ENCODE measurements at regions not wholly inside any gene's neighbourhood (a gene's known extent, or its start where the extent isn't known, plus 50 kb on each side); places are given as distances from the start of the nearest gene placed in this dataset.
"Not testable (repeated sequence)": the region's sequence is repeated elsewhere in the genome, so short reads cannot be mapped to it uniquely, and the experiment has no call there.

DNA sequence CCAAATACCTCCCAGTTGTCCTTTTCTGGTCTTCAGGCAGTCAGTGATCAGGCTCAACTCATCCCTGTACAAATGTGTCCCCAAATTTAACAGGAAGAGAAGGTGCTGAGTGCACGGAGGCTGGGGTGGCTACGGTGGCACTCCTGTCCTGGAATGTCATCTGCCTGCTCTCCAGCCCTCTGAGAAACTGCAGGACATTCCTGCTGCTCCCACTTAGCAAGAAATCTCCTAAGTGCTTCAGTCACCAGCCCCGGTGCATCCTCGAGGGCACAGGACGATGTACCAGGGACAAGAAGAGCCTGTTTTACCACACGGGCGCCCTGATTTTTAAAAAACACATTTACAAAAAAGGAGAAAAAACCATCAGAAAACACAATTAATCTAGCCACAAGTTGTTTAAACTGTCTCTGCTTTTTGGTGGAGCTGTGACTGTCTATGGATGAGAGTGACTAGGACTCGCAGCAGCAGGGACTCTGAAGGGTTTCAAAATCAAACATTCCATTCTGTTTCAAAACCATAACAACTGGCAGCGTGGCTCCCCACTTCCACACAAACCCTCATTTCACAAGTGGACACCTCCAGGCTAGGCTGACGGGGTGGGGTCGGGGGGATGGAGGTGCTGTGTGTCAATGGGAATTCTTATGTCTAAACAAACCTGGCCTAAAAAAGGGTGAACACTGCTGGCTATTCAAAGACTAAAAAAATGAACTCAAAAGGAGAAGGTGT lies 65.3 kb upstream of the CNEP1R1 start:
- TF ChIP-seq, protein P1, sequence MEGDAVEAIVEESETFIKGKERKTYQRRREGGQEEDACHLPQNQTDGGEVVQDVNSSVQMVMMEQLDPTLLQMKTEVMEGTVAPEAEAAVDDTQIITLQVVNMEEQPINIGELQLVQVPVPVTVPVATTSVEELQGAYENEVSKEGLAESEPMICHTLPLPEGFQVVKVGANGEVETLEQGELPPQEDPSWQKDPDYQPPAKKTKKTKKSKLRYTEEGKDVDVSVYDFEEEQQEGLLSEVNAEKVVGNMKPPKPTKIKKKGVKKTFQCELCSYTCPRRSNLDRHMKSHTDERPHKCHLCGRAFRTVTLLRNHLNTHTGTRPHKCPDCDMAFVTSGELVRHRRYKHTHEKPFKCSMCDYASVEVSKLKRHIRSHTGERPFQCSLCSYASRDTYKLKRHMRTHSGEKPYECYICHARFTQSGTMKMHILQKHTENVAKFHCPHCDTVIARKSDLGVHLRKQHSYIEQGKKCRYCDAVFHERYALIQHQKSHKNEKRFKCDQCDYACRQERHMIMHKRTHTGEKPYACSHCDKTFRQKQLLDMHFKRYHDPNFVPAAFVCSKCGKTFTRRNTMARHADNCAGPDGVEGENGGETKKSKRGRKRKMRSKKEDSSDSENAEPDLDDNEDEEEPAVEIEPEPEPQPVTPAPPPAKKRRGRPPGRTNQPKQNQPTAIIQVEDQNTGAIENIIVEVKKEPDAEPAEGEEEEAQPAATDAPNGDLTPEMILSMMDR (IDR thresholded peaks at IDR 0.05; ENCODE audit: control insufficient read depth, extremely low read depth, insufficient read depth): no peak
- H3K4me3 ChIP-seq (ENCODE audit: low read depth, low read length): no peak overlapping the region

DNA sequence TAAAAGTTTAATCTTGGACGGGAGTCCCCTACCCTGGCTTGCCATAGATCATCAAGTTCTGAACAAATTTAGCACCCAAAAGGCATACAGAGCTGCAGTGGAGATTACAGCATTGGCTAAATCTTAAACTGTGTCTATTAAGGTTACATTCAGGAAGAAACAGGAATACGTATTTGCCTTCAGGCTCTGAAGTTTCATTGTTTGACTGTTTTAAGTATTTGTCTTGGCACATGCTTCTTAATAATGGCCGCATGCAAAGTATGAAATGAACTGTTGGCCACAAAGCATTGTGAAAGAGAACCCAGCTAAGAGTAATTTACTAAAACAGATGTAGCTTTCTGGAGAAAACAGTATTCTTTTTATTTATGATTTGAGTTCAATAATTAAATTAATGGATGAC lies 63.9 kb upstream of the CNEP1R1 start:
- TF ChIP-seq, protein P1 (IDR thresholded peaks at IDR 0.05; ENCODE audit: control insufficient read depth, extremely low read depth, insufficient read depth): no peak
- DNase-seq (ENCODE audit: low read depth): peak; percentile 83
- H3K4me3 ChIP-seq (ENCODE audit: low read depth, low read length): no peak overlapping the region

More for the DNA sequence above, 65.3 kb upstream of the CNEP1R1 start:
- no peak for DNase-seq (ENCODE audit: low read depth)

DNA sequence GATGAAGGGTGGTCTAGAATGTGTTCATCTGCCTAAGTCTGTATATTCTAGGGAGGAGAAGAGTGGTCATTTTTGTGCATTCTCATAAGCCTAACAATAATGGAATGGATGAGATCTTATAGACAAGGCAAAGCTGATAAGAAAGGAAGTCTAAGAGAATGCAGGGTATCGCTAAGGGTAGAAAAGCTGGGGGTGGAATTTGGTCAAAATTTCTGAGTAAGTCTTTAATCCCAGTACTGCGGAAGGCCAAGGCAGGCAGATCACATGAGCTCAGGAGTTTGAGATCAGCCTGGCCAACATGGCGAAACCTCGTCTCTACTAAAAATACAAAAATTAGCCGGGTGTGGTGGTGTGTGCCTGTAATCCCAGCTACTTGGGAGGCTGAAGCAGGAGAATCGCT lies 62.5 kb upstream of the CNEP1R1 start:
- not testable (repeated sequence) for DNase-seq (ENCODE audit: low read depth); H3K4me3 ChIP-seq (ENCODE audit: low read depth, low read length)

DNA sequence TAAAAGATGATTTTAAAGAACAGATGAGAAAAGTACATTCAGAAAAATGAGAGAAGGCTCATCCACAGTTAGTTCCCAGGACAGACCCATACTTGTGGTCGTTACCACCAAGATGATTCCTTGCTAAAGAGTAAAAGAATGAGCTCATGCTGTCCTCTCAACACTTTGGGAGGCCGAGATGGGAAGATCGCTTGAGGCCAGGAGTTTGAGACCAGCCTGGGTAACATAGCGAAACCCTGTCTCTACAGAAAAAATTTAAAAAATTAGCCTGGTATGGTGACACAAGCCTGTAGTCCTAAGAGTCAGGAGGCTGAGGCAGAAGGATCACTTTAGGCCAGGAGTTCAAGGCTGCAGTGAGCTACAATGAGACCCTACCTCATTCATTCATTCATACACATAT lies 60.7 kb upstream of the CNEP1R1 start:
- no peak overlapping the region for H3K4me3 ChIP-seq (ENCODE audit: low read depth, low read length)
- DNase-seq (ENCODE audit: low read depth): no peak
- TF ChIP-seq, protein P1 (IDR thresholded peaks at IDR 0.05; ENCODE audit: control insufficient read depth, extremely low read depth, insufficient read depth): no peak

DNA sequence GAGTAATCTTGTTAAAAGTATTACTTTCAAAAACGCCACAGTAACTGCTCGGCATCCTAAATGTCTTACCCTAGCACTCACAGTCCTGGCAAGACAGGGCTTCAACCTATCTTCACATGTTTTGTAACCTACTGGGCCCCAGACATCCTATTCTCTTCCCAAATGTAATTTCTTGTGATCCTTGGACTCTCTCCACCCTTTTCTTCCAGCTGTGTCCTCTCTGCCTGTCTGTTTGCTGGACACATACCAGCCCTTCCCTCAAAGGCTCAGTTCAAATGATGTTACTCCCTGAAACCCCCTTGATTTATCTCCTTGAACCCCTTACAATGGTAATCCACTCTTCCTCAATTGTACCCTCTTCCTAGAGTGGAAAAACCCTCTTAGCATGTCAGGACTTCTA lies 60.1 kb upstream of the CNEP1R1 start:
- no peak overlapping the region for H3K4me3 ChIP-seq (ENCODE audit: low read depth, low read length)
- DNase-seq (ENCODE audit: low read depth): no peak
- TF ChIP-seq, protein P1 (IDR thresholded peaks at IDR 0.05; ENCODE audit: control insufficient read depth, extremely low read depth, insufficient read depth): no peak

DNA sequence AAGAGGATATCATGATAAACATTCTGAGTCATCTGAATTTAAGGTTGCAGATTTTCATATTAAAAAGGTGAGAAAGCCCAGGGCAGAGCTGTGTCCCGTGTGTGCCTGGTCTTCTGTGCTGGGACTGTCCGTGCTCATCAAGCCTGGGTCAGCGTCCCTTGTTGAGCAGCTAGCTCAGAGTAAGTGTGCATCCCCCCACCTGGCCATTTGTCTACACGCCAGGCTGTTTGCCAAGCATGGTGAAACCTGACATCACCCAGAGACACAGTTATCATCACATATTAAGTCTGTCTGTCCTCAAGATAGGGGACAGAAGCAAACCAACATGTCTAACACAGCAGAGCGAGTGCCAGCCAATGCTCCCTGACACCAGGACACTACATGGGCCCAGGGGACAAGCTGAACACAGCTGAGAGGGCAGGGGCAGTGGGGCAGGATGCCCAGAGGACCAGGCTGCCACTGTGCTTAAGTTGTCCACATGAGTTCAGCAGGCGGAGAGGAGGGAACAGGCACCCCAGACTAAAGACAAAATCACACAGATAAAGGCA lies 57.9 kb upstream of the CNEP1R1 start:
- TF ChIP-seq, protein P1 (IDR thresholded peaks at IDR 0.05; ENCODE audit: control insufficient read depth, extremely low read depth, insufficient read depth): no peak
- no peak for DNase-seq (ENCODE audit: low read depth)
- H3K4me3 ChIP-seq (ENCODE audit: low read depth, low read length): no peak overlapping the region

DNA sequence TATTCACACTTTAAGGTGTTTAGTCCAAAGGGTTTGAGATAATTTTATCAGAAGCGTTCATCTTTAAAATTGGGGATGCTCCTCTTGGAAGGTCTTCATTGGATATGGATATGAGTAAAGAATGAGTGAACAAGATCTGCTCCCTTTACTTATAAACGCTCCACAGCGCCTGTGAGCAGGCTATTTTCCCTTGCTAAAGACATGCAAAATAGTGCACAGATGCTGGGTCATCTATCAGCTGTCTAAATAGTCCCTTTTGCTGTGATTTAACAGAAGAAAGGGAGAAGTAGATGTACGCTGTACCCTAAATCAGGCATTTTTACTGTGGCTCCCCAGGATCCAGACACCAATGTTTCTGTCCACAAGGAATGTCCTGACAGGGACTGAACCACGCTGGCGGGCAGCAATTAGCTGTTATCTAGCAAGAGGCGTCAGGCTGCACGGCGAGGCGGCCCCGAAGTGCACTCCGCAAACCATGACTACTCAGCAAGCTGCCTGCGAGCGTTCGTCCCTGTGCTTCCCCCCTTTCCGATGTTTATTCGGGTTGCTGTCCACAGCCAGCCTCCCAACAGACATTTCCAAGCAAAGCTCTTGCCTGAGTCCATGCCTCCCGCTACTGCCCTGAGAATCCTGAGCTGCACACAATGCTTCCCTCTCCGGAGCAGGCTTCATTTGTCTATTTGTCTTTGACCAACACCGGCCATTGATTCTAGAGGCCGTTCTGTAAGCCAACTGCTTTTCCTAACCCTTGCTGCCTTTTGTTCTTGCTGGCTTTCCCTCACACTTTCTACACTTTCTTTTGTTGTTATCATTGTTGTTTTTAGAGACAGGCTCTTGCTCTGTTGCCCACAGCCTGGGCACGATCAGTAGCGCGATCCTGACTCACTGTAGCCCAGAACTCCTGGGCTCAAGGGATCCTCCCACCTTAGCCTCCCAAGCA lies 55.7 kb upstream of the CNEP1R1 start:
- no peak for DNase-seq (ENCODE audit: low read depth)
- TF ChIP-seq, protein P1 (IDR thresholded peaks at IDR 0.05; ENCODE audit: control insufficient read depth, extremely low read depth, insufficient read depth): no peak

More for the DNA sequence above, 55.7 kb upstream of the CNEP1R1 start:
- H3K4me3 ChIP-seq (ENCODE audit: low read depth, low read length): no peak overlapping the region

Data from LNCaP clone FGC (cell line).